Stimulated activated naive B cell treated with anti-CD40 and anti-IgM and Interleukin-4, amounts not matched to agents 10 μg/mL and 1 μg/mL and 100 μg/mL, for 72 hours (primary cell): ENCODE measurements at regions not wholly inside any gene's neighbourhood (a gene's known extent, or its start where the extent isn't known, plus 50 kb on each side); places are given as distances from the start of the nearest gene placed in this dataset.
"Not testable (repeated sequence)": the region's sequence is repeated elsewhere in the genome, so short reads cannot be mapped to it uniquely, and the experiment has no call there.

Experiments used
- ATAC-seq, 2 donors: fragments of 150-1000 bp; cut with Tn5 transposase; replicated peaks; 2 replicates each; pipeline ENCODE4 v1.10.0; 2021; ENCODE audit warnings: moderate library complexity in 1 of 2
- DNase-seq: peaks from one replicate; pipeline ENCODE4 v3.0.0; 2021
- H3K27ac Mint-ChIP-seq: one replicate; pipeline ENCODE4 v1.8.0; 2022; ENCODE audit warnings: mild to moderate bottlenecking, mixed read lengths
- H3K27me3 Mint-ChIP-seq, 2 donors: one replicate each; pipeline ENCODE4 v1.8.0; 2022; ENCODE audit warnings: mixed read lengths in 2 of 2
- H3K36me3 Mint-ChIP-seq, 2 donors: one replicate each; pipeline ENCODE4 v1.8.0; 2022; ENCODE audit warnings: mixed read lengths in 2 of 2, mild to moderate bottlenecking in 1 of 2
- H3K4me1 Mint-ChIP-seq, 2 donors: one replicate each; pipeline ENCODE4 v1.8.0; 2022; ENCODE audit warnings: mixed read lengths in 2 of 2, mild to moderate bottlenecking in 1 of 2
- H3K4me3 Mint-ChIP-seq, 2 donors: one replicate each; pipeline ENCODE4 v1.8.0; 2022; ENCODE audit warnings: mild to moderate bottlenecking in 2 of 2, mixed read lengths in 2 of 2, moderate library complexity in 1 of 2
- H3K9me3 Mint-ChIP-seq, 2 donors: one replicate each; pipeline ENCODE4 v1.8.0; 2022; ENCODE audit warnings: mixed read lengths in 2 of 2, mild to moderate bottlenecking in 1 of 2

- Mint-ChIP-seq H3K4me3 (no peak overlapping the region), H3K4me1 (no peaks in the 10 kb centered on the region), H3K36me3 (no peaks in the 10 kb centered on the region), H3K27me3 (no peaks in the 10 kb centered on the region), H3K9me3 (no peaks in the 10 kb centered on the region), H3K27ac (no peak overlapping the region)
- DNase-seq (no peak), ATAC-seq (no peak)
Observed at GRCh38 chr1:189192741-189193520, 1284.7 kb downstream of the BRINP3 start.

GRCh38 chr1:189205863-189206262 lies 1271.8 kb downstream of the BRINP3 start:
- ATAC-seq = no peak
- Mint-ChIP-seq H3K27ac (no peak overlapping the region), H3K4me1 (no peaks in the 10 kb centered on the region), H3K27me3 (no peaks in the 10 kb centered on the region), H3K4me3 (no peak overlapping the region), H3K36me3 (no peaks in the 10 kb centered on the region), H3K9me3 (peaks cover 4% of the 10 kb centered on the region in 2 donors)
- DNase-seq = no peak

DNA sequence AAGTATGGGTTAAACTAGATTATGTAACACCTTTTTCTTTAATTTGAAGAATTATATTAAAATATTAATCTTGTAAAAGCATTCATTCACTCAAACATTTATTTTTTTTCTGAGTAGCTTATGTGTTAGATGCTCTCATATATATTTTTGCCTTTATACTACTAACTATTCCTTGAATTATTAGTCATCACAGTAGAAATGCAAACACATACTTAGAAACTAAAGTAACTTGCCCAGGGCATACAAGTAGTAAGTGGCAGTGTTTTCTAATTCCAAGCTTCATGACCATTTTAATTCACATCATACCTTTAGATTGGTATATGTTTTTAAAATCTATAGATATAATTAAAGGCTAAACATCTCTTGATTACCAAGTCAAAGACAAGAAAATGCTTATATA lies 1271.0 kb downstream of the BRINP3 start:
- DNase-seq (no peak), ATAC-seq (no peak)
- Mint-ChIP-seq H3K4me3 (no peak overlapping the region), H3K9me3 (peaks cover 4% of the 10 kb centered on the region in 2 donors), H3K27ac (no peak overlapping the region), H3K27me3 (no peaks in the 10 kb centered on the region), H3K4me1 (no peaks in the 10 kb centered on the region), H3K36me3 (no peaks in the 10 kb centered on the region)

GRCh38 chr1:189211742-189212141 lies 1265.9 kb downstream of the BRINP3 start:
- no peak for DNase-seq
- ATAC-seq = no peak
- peaks cover 4 to 5% of the 10 kb centered on the region in 2 donors for H3K9me3 Mint-ChIP-seq
- H3K4me3 Mint-ChIP-seq = no peak overlapping the region
- H3K36me3 Mint-ChIP-seq = no peaks in the 10 kb centered on the region
- H3K27me3 Mint-ChIP-seq = no peaks in the 10 kb centered on the region
- H3K27ac Mint-ChIP-seq = no peak overlapping the region
- no peaks in the 10 kb centered on the region for H3K4me1 Mint-ChIP-seq

- Mint-ChIP-seq H3K4me1 (no peaks in the 10 kb centered on the region), H3K36me3 (no peaks in the 10 kb centered on the region), H3K27ac (no peak overlapping the region), H3K27me3 (no peaks in the 10 kb centered on the region), H3K9me3 (peaks cover 4 to 5% of the 10 kb centered on the region in 2 donors), H3K4me3 (no peak overlapping the region)
- ATAC-seq = no peak
- DNase-seq = no peak
Observed at GRCh38 chr1:189212606-189213005, 1265.1 kb downstream of the BRINP3 start.

- H3K36me3 Mint-ChIP-seq = no peaks in the 10 kb centered on the region
- H3K4me1 Mint-ChIP-seq = no peaks in the 10 kb centered on the region
- no peak overlapping the region for H3K27ac Mint-ChIP-seq
- H3K9me3 Mint-ChIP-seq = peaks cover 0 to 3% of the 10 kb centered on the region in 2 donors
- no peaks in the 10 kb centered on the region for H3K27me3 Mint-ChIP-seq
- no peak overlapping the region for H3K4me3 Mint-ChIP-seq
- ATAC-seq = no peak
- no peak for DNase-seq
Observed at GRCh38 chr1:189216886-189217285, 1260.8 kb downstream of the BRINP3 start.

DNA sequence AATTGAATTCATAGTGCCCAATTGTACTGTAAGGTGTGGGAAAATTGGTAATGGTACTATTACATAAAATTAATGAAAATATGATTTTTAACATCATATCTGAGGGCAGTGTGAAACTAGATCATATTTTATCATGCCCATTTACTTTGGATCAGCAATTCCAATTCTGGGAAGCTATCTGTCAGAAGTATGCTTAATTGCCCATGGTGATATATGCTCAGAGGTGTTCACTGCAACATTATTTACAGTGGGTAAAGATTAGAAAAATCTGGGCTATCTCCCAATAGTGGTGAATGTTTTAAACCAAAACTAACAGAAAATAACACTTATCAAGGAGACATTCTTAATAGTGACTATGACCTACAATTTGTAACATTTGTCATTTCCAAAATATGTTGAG lies 1260.0 kb downstream of the BRINP3 start:
- no peaks in the 10 kb centered on the region for H3K27me3 Mint-ChIP-seq
- DNase-seq = no peak
- H3K27ac Mint-ChIP-seq = no peak overlapping the region
- no peak for ATAC-seq
- peaks cover 0 to 4% of the 10 kb centered on the region in 2 donors for H3K9me3 Mint-ChIP-seq
- no peaks in the 10 kb centered on the region for H3K4me1 Mint-ChIP-seq
- no peak overlapping the region for H3K4me3 Mint-ChIP-seq
- H3K36me3 Mint-ChIP-seq = no peaks in the 10 kb centered on the region

GRCh38 chr1:189220750-189221149 lies 1256.9 kb downstream of the BRINP3 start:
- DNase-seq (no peak), ATAC-seq (no peak)
- no peaks in the 10 kb centered on the region for H3K27me3 Mint-ChIP-seq
- peaks cover 0 to 7% of the 10 kb centered on the region in 2 donors for H3K9me3 Mint-ChIP-seq
- no peaks in the 10 kb centered on the region for H3K4me1 Mint-ChIP-seq
- no peak overlapping the region for H3K27ac Mint-ChIP-seq
- H3K36me3 Mint-ChIP-seq = no peaks in the 10 kb centered on the region
- H3K4me3 Mint-ChIP-seq = no peak overlapping the region

GRCh38 chr1:189225794-189226145 lies 1251.9 kb downstream of the BRINP3 start:
- not testable (repeated sequence) for H3K36me3 Mint-ChIP-seq, DNase-seq, H3K4me3 Mint-ChIP-seq, H3K27ac Mint-ChIP-seq, H3K9me3 Mint-ChIP-seq, ATAC-seq, H3K27me3 Mint-ChIP-seq, H3K4me1 Mint-ChIP-seq

DNA sequence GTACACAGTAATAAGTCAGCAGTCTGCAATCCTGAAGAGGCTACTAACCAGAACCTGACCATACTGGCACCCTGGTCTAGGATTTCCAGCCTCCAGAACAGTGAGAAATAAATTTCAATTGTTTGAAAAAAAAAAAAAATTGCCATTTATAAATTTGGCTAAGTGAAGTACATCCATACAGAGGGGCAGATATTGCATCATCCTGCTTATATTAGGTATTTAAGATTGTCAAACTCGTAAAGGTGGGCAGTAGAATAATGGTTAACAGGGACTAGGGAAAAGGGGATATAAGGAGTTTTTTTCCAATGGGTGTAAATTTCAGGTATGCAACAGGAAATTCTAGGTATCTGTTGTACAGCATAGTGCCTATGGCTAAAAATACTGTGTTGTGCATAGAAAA lies 1250.9 kb downstream of the BRINP3 start:
- DNase-seq (no peak), ATAC-seq (no peak)
- Mint-ChIP-seq H3K4me1 (no peaks in the 10 kb centered on the region), H3K27ac (no peak overlapping the region), H3K27me3 (no peaks in the 10 kb centered on the region), H3K9me3 (peaks cover 0 to 5% of the 10 kb centered on the region in 2 donors), H3K4me3 (no peak overlapping the region), H3K36me3 (no peaks in the 10 kb centered on the region)

GRCh38 chr1:189237008-189237407 lies 1240.7 kb downstream of the BRINP3 start:
- Mint-ChIP-seq H3K27me3 (no peaks in the 10 kb centered on the region), H3K4me1 (no peaks in the 10 kb centered on the region), H3K9me3 (peaks cover 6 to 13% of the 10 kb centered on the region in 2 donors), H3K36me3 (no peaks in the 10 kb centered on the region), H3K27ac (no peak overlapping the region), H3K4me3 (no peak overlapping the region)
- DNase-seq = no peak
- no peak for ATAC-seq

DNA sequence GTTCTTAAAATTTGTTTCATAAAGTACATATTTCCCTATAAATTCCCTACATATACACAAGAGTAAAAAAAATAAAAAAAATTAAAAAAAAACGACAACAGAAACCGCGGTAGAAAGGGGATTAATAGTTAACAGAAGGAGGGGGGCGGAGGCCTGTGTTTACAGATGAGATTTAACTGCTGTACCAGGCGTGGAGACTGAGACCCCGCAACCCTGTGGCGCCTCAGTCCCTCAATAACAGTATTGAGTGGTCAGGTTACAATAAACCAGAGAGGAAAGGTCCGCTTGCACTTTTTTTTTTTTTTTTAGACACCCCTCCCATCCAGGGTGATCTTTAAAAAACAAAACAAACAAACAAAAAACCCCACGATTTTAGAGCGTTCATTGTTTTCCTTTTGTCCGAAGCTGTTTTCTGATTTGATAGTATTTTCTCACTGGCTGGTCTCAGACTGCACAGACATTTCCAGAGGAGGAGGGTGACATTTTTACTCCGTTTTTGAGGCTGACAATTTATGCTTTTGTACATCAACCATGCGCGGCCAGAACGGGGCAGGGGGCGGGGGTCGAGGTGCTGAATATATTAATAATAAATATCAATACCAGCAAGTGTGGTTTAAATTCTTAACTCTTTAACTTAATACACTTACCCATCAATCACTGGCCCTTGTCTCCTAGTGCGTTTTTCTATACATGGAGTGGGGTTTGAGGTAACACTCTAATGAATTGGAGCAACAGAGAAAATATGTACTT lies 1223.9 kb downstream of the BRINP3 start:
- no peaks in the 10 kb centered on the region for H3K27me3 Mint-ChIP-seq
- no peaks in the 10 kb centered on the region for H3K4me1 Mint-ChIP-seq
- H3K4me3 Mint-ChIP-seq = no peak overlapping the region
- H3K36me3 Mint-ChIP-seq = no peaks in the 10 kb centered on the region
- no peak overlapping the region for H3K27ac Mint-ChIP-seq
- H3K9me3 Mint-ChIP-seq = peaks cover 0 to 6% of the 10 kb centered on the region in 2 donors
- ATAC-seq = no peak
- DNase-seq = no peak

- H3K36me3 Mint-ChIP-seq, H3K27ac Mint-ChIP-seq, DNase-seq, H3K4me3 Mint-ChIP-seq, H3K27me3 Mint-ChIP-seq, ATAC-seq, H3K9me3 Mint-ChIP-seq, H3K4me1 Mint-ChIP-seq: not testable (repeated sequence)
Observed at GRCh38 chr1:189261128-189261527, 1216.5 kb downstream of the BRINP3 start.

DNA sequence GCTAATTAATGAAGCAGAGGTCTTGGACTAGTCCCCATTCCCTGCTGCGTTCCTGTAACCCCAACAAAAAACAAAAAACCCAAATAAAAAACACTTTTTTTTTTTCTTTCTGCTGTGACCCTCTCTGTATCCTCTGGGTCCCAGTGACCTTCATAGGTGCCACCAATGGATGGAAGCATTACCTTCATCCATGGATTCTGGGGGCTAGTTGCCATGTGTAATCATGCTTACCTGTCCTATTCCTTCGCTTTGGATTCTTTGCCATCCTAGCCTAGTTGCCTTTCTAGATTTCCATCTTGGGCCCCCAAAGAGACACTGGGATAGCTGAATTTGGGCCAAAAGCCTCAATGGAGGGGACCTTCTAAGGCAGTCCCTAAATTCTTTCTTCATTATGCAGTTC lies 1208.7 kb downstream of the BRINP3 start:
- no peaks in the 10 kb centered on the region for H3K27me3 Mint-ChIP-seq

GRCh38 chr1:189274267-189274666 lies 1203.4 kb downstream of the BRINP3 start:
- Mint-ChIP-seq H3K4me3 (no peak overlapping the region), H3K9me3 (peaks cover 0 to 6% of the 10 kb centered on the region in 2 donors), H3K27ac (no peak overlapping the region), H3K36me3 (no peaks in the 10 kb centered on the region), H3K4me1 (no peaks in the 10 kb centered on the region), H3K27me3 (no peaks in the 10 kb centered on the region)
- no peak for DNase-seq
- no peak for ATAC-seq

More for the DNA sequence above, 1208.7 kb downstream of the BRINP3 start:
- H3K9me3 Mint-ChIP-seq = peaks cover 0 to 12% of the 10 kb centered on the region in 2 donors
- H3K4me1 Mint-ChIP-seq = no peaks in the 10 kb centered on the region
- H3K27ac Mint-ChIP-seq = no peak overlapping the region
- no peak for DNase-seq
- no peak for ATAC-seq
- no peak overlapping the region for H3K4me3 Mint-ChIP-seq
- H3K36me3 Mint-ChIP-seq = no peaks in the 10 kb centered on the region
